ENCODE measurements at regions not wholly inside any gene's neighbourhood (a gene's known extent, or its start where the extent isn't known, plus 50 kb on each side); places are given as distances from the start of the nearest gene placed in this dataset.

DNA sequence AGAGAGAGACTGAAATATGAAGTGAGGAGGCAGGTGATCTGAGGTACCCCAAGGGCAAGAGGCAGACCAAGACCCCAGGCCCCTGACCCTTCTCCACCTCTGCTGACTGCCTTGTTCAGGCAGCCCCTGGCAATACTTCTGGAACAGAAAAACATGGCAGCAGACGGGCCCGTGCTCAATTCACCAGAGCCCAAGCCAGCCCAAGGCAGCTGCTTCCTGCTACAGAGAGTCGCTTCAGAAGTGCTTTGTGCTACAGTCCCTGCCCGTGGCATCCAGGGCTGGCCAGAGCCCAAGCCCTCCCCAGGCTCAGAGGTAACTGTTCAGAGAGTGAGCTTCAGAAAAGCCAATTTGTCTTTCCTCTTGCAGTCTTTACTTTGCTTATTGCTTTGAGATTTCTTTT is 151.4 kb upstream of the FSTL4 start:
- H3K4me1 ChIP-seq (ENCODE audit: insufficient read depth, low read length, poor library complexity, severe bottlenecking): no peaks in the 10 kb centered on the region
- H2AFZ ChIP-seq (ENCODE audit: low read length): no peak overlapping the region
- H3K4me2 ChIP-seq (ENCODE audit: low read depth, low read length, poor library complexity, severe bottlenecking): no peak overlapping the region
- no peaks in the 10 kb centered on the region for H3F3A ChIP-seq (ENCODE audit: low read depth)
- no peaks in the 10 kb centered on the region for H4K20me1 ChIP-seq (ENCODE audit: insufficient read depth, low read length, poor library complexity, severe bottlenecking)
- no peaks in the 10 kb centered on the region for H3K9me2 ChIP-seq (replicated peaks; ENCODE audit: low read depth, low read length)
- H3K4me3 ChIP-seq (ENCODE audit: low read length, poor library complexity, severe bottlenecking): no peak overlapping the region
- no peak for TF ChIP-seq EZH2phosphoT487 (IDR thresholded peaks at IDR 0.05; ENCODE audit: borderline replicate concordance)
- TF ChIP-seq, protein P1, sequence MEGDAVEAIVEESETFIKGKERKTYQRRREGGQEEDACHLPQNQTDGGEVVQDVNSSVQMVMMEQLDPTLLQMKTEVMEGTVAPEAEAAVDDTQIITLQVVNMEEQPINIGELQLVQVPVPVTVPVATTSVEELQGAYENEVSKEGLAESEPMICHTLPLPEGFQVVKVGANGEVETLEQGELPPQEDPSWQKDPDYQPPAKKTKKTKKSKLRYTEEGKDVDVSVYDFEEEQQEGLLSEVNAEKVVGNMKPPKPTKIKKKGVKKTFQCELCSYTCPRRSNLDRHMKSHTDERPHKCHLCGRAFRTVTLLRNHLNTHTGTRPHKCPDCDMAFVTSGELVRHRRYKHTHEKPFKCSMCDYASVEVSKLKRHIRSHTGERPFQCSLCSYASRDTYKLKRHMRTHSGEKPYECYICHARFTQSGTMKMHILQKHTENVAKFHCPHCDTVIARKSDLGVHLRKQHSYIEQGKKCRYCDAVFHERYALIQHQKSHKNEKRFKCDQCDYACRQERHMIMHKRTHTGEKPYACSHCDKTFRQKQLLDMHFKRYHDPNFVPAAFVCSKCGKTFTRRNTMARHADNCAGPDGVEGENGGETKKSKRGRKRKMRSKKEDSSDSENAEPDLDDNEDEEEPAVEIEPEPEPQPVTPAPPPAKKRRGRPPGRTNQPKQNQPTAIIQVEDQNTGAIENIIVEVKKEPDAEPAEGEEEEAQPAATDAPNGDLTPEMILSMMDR (conservative IDR thresholded peaks at IDR 0.05; ENCODE audit: low read length): no peak
- H3K9me3 ChIP-seq (ENCODE audit: insufficient read depth, low read depth, low read length): no peaks in the 10 kb centered on the region
- H3K9ac ChIP-seq (ENCODE audit: low read depth, low read length, poor library complexity, severe bottlenecking): no peak overlapping the region
- no peaks in the 10 kb centered on the region for H3K27me3 ChIP-seq (ENCODE audit: insufficient read depth, low read length, poor library complexity, severe bottlenecking)
- no peaks in the 10 kb centered on the region for H3K36me3 ChIP-seq (ENCODE audit: insufficient read depth, low read length)
- H3K79me2 ChIP-seq (ENCODE audit: insufficient read depth, low read length): no peaks in the 10 kb centered on the region

DNA sequence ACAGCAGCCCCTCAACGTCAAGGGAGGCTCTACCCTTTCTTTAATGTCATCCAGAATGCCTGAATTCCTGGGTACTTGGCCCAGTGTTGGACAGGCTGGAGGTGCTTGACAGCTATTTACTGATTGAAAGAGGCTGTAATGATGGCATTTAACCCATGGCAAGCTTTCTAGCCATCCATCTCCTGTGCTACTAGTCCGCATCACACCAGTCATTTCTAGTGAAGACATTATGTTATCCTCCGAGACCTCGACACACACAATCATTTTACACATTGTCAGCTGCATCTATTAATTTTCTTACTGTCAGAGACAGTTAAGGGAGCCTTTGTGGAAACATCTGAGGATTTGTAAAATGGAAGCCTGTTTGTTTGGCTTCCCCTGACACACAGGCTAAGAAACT is 149.3 kb upstream of the FSTL4 start:
- Histone ChIP-seq H3K36me3 (ENCODE audit: insufficient read depth, low read length) (no peaks in the 10 kb centered on the region), H3F3A (ENCODE audit: low read depth) (no peaks in the 10 kb centered on the region), H3K9me3 (ENCODE audit: insufficient read depth, low read depth, low read length) (no peaks in the 10 kb centered on the region), H3K79me2 (ENCODE audit: insufficient read depth, low read length) (no peaks in the 10 kb centered on the region), H3K9me2 (replicated peaks; ENCODE audit: low read depth, low read length) (no peaks in the 10 kb centered on the region), H3K4me1 (ENCODE audit: insufficient read depth, low read length, poor library complexity, severe bottlenecking) (no peaks in the 10 kb centered on the region), H4K20me1 (ENCODE audit: insufficient read depth, low read length, poor library complexity, severe bottlenecking) (no peaks in the 10 kb centered on the region), H3K4me3 (ENCODE audit: low read length, poor library complexity, severe bottlenecking) (no peak overlapping the region), H3K4me2 (ENCODE audit: low read depth, low read length, poor library complexity, severe bottlenecking) (no peak overlapping the region), H3K27me3 (ENCODE audit: insufficient read depth, low read length, poor library complexity, severe bottlenecking) (no peaks in the 10 kb centered on the region), H2AFZ (ENCODE audit: low read length) (no peak overlapping the region), H3K9ac (ENCODE audit: low read depth, low read length, poor library complexity, severe bottlenecking) (no peak overlapping the region)
- TF ChIP-seq EZH2phosphoT487 (IDR thresholded peaks at IDR 0.05; ENCODE audit: borderline replicate concordance): no peak
- TF ChIP-seq, protein P1 (conservative IDR thresholded peaks at IDR 0.05; ENCODE audit: low read length): no peak

DNA sequence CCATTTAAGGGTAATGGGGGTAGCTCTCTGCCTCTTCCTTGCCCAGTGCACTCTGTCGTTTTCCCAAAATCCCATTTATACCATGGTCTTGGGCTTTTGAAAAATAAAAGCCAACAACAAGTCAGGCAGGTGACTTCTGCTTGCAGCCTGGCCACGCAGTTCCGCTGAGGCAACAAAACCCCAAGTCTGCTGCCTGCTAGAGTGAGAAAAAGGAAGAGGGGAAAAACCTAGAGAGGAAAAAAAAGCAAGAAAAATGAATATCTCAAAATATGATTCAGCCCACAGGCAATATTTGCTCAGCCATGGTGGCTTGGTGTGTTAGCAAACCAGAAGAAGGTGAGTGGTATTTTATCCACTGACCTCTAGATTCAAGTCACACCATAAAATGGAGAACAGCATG is 148.2 kb upstream of the FSTL4 start:
- no peaks in the 10 kb centered on the region for H3K27me3 ChIP-seq (ENCODE audit: insufficient read depth, low read length, poor library complexity, severe bottlenecking)
- no peak overlapping the region for H3K4me2 ChIP-seq (ENCODE audit: low read depth, low read length, poor library complexity, severe bottlenecking)
- H3K4me1 ChIP-seq (ENCODE audit: insufficient read depth, low read length, poor library complexity, severe bottlenecking): no peaks in the 10 kb centered on the region

More for the DNA sequence above, 148.2 kb upstream of the FSTL4 start:
- no peaks in the 10 kb centered on the region for H3K9me2 ChIP-seq (replicated peaks; ENCODE audit: low read depth, low read length)
- H3K9me3 ChIP-seq (ENCODE audit: insufficient read depth, low read depth, low read length): no peaks in the 10 kb centered on the region
- no peaks in the 10 kb centered on the region for H3K79me2 ChIP-seq (ENCODE audit: insufficient read depth, low read length)
- no peak overlapping the region for H3K4me3 ChIP-seq (ENCODE audit: low read length, poor library complexity, severe bottlenecking)
- TF ChIP-seq EZH2phosphoT487 (IDR thresholded peaks at IDR 0.05; ENCODE audit: borderline replicate concordance): no peak
- TF ChIP-seq, protein P1 (conservative IDR thresholded peaks at IDR 0.05; ENCODE audit: low read length): no peak
- H3K36me3 ChIP-seq (ENCODE audit: insufficient read depth, low read length): no peaks in the 10 kb centered on the region
- no peaks in the 10 kb centered on the region for H4K20me1 ChIP-seq (ENCODE audit: insufficient read depth, low read length, poor library complexity, severe bottlenecking)
- no peak overlapping the region for H3K9ac ChIP-seq (ENCODE audit: low read depth, low read length, poor library complexity, severe bottlenecking)
- no peak overlapping the region for H2AFZ ChIP-seq (ENCODE audit: low read length)
- no peaks in the 10 kb centered on the region for H3F3A ChIP-seq (ENCODE audit: low read depth)
